Cardiac muscle cell (in vitro differentiated cells and primary cell): ENCODE measurements at regions not wholly inside any gene's neighbourhood (a gene's known extent, or its start where the extent isn't known, plus 50 kb on each side); places are given as distances from the start of the nearest gene placed in this dataset.
"Not testable (repeated sequence)": the region's sequence is repeated elsewhere in the genome, so short reads cannot be mapped to it uniquely, and the experiment has no call there.

ENCODE experiments used
- DNase-seq, 2 donors: peaks; one replicate each; pipeline versions ENCODE4 v3.0.0 to v3.0.0-alpha.2; 2010 to 2017; ENCODE audit warnings: low read depth in 1 of 2, low spot score in 1 of 2
- H3K27ac ChIP-seq: fragments of 200-600 bp; sonication (generic); 2 replicates; pipeline ENCODE4 v1.5.1; 2016
- H3K27me3 ChIP-seq: fragments of 200-600 bp; sonication (generic); 2 replicates; pipeline ENCODE4 v1.6.0; 2016; ENCODE audit warnings: control low read depth
- H3K36me3 ChIP-seq: fragments of 200-600 bp; sonication (generic); 2 replicates; pipeline ENCODE4 v1.5.1; 2016; ENCODE audit warnings: control low read depth
- H3K4me1 ChIP-seq: fragments of 200-600 bp; sonication (generic); 2 replicates; pipeline ENCODE4 v1.8.1; 2017; ENCODE audit warnings: low read depth, mild to moderate bottlenecking, mixed run types
- H3K4me3 ChIP-seq: fragments of 200-600 bp; sonication (generic); 2 replicates; pipeline ENCODE4 v1.5.1; 2016; ENCODE audit warnings: mild to moderate bottlenecking
- H3K9me3 ChIP-seq: fragments of 200-600 bp; sonication (generic); 2 replicates; pipeline ENCODE4 v1.5.1; 2017; ENCODE audit warnings: low read depth, mild to moderate bottlenecking, control low read depth
- TF ChIP-seq, protein P1 (sequence below): IDR thresholded peaks from 2 replicates; pipeline ENCODE4 v1.5.1; 2012; ENCODE audit warnings: low read depth, mild to moderate bottlenecking, low read length

GRCh38 chr3:22861426-22861825 is 341.7 kb upstream of the UBE2E2 start:
- no peak for DNase-seq
- no peaks in the 10 kb centered on the region for H3K36me3 ChIP-seq
- H3K4me3 ChIP-seq: no peak overlapping the region
- H3K4me1 ChIP-seq: peaks cover 10% of the 10 kb centered on the region
- H3K9me3 ChIP-seq: no peaks in the 10 kb centered on the region
- no peak overlapping the region for H3K27ac ChIP-seq
- TF ChIP-seq, protein P1, sequence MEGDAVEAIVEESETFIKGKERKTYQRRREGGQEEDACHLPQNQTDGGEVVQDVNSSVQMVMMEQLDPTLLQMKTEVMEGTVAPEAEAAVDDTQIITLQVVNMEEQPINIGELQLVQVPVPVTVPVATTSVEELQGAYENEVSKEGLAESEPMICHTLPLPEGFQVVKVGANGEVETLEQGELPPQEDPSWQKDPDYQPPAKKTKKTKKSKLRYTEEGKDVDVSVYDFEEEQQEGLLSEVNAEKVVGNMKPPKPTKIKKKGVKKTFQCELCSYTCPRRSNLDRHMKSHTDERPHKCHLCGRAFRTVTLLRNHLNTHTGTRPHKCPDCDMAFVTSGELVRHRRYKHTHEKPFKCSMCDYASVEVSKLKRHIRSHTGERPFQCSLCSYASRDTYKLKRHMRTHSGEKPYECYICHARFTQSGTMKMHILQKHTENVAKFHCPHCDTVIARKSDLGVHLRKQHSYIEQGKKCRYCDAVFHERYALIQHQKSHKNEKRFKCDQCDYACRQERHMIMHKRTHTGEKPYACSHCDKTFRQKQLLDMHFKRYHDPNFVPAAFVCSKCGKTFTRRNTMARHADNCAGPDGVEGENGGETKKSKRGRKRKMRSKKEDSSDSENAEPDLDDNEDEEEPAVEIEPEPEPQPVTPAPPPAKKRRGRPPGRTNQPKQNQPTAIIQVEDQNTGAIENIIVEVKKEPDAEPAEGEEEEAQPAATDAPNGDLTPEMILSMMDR: no peak
- H3K27me3 ChIP-seq: no peaks in the 10 kb centered on the region

GRCh38 chr3:22862111-22862510 is 341.0 kb upstream of the UBE2E2 start:
- TF ChIP-seq, protein P1: no peak
- H3K36me3 ChIP-seq: no peaks in the 10 kb centered on the region
- no peaks in the 10 kb centered on the region for H3K27me3 ChIP-seq
- H3K4me1 ChIP-seq: peaks cover 10% of the 10 kb centered on the region
- no peak for DNase-seq
- no peak overlapping the region for H3K27ac ChIP-seq
- H3K4me3 ChIP-seq: no peak overlapping the region
- no peaks in the 10 kb centered on the region for H3K9me3 ChIP-seq

GRCh38 chr3:22882834-22883233 is 320.3 kb upstream of the UBE2E2 start:
- H3K36me3 ChIP-seq, H3K27ac ChIP-seq, H3K4me1 ChIP-seq, H3K27me3 ChIP-seq, H3K9me3 ChIP-seq, DNase-seq, H3K4me3 ChIP-seq: not testable (repeated sequence)

DNA sequence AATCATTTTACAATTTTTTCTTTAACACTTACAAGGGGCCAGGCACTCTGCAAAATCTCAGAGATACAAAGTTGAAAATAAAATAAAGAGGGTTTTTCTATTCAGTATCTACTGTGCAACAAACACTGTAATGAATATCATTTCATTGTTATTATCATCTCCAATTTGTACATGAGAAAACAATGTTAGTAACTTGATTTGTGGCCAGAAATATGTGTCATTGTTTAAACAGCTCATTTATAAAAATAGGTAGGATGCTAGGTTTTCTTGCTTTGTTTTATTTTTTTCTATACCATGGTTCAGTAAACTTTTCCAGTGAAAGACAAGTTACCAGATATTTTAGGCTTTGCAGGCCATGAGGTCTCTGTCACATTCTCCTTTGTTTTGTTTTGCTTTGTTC is 318.1 kb upstream of the UBE2E2 start:
- H3K4me1 ChIP-seq: no peaks in the 10 kb centered on the region
- H3K4me3 ChIP-seq: no peak overlapping the region
- no peaks in the 10 kb centered on the region for H3K36me3 ChIP-seq
- no peak overlapping the region for H3K27ac ChIP-seq
- DNase-seq: no peak
- TF ChIP-seq, protein P1: no peak
- H3K9me3 ChIP-seq: no peaks in the 10 kb centered on the region
- no peaks in the 10 kb centered on the region for H3K27me3 ChIP-seq

DNA sequence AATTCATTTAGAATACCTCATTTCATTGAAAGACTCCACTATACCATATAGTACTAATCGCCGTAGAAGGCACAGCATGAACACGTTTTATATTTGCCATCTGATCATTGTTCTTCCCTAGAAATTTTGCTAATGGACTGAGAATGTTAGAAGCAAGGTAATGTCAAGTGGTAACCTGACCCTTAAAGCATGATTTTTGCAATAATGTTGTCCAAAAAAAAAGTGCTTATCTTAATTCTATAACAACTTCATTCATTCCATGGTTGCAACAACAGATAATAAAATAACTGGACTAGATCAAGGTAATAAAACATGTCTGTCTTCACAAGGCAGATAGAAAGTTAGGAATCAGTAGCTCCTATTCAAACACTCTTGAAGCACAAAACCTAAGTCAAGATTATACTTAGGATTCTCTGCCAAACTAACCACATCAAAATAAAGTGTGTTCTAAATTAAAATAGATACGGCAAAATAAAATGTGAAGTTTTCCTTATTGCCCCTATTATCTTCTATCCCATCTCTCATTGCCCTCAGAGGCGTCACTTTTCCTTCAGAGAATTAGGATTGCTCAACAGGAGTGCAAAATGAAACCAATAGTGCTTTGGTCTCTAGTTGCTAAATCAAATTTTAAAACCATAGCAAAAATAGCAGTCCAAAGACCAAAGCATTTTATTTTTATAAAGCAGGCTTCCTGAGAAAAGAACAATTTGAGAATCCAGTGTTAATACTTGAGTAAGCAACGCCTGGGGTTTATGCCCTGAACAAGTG is 317.4 kb upstream of the UBE2E2 start:
- Histone ChIP-seq H3K9me3 (no peaks in the 10 kb centered on the region), H3K4me1 (no peaks in the 10 kb centered on the region), H3K27ac (no peak overlapping the region), H3K4me3 (no peak overlapping the region), H3K27me3 (no peaks in the 10 kb centered on the region), H3K36me3 (no peaks in the 10 kb centered on the region)
- TF ChIP-seq, protein P1: no peak
- DNase-seq: no peak

- Histone ChIP-seq H3K4me3 (no peak overlapping the region), H3K9me3 (no peaks in the 10 kb centered on the region), H3K27ac (no peak overlapping the region), H3K4me1 (no peaks in the 10 kb centered on the region), H3K36me3 (no peaks in the 10 kb centered on the region), H3K27me3 (no peaks in the 10 kb centered on the region)
- TF ChIP-seq, protein P1: no peak
- DNase-seq: no peak
Observed at GRCh38 chr3:22886439-22887068, 316.6 kb upstream of the UBE2E2 start.
